ENCODE measurements at regions not wholly inside any gene's neighbourhood (a gene's known extent, or its start where the extent isn't known, plus 50 kb on each side); places are given as distances from the start of the nearest gene placed in this dataset.

DNA sequence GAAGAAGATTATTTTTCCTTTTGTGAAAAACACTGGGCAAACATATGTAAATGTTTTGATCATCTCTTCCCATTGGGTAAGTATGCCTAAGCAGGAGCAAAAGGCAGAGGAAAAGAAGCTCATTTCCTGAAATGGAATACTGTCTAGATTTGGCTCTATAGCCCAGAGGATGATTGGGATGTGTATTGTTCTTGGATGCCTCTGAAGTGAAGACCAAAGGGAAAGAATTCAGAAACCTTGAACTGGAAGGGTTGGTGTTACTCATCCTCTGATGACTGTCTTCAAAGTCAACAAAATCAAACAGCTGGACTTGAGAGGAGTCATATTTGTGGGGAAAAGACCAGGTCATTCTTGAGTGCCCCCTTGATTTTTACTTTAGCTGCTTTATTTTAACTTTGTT, 112.6 kb upstream of the NT5C1B start:
- TF ChIP-seq, protein P1, sequence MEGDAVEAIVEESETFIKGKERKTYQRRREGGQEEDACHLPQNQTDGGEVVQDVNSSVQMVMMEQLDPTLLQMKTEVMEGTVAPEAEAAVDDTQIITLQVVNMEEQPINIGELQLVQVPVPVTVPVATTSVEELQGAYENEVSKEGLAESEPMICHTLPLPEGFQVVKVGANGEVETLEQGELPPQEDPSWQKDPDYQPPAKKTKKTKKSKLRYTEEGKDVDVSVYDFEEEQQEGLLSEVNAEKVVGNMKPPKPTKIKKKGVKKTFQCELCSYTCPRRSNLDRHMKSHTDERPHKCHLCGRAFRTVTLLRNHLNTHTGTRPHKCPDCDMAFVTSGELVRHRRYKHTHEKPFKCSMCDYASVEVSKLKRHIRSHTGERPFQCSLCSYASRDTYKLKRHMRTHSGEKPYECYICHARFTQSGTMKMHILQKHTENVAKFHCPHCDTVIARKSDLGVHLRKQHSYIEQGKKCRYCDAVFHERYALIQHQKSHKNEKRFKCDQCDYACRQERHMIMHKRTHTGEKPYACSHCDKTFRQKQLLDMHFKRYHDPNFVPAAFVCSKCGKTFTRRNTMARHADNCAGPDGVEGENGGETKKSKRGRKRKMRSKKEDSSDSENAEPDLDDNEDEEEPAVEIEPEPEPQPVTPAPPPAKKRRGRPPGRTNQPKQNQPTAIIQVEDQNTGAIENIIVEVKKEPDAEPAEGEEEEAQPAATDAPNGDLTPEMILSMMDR (optimal IDR thresholded peaks at IDR 0.05 in 1 of 3, IDR thresholded peaks at IDR 0.05 in 1 of 3, conservative IDR thresholded peaks at IDR 0.05 in 1 of 3; ENCODE audit: extremely low read depth in 1 of 3, insufficient read depth in 2 of 3, low read length in 3 of 3), result no peak
- no peak for TF ChIP-seq EZH2 (IDR thresholded peaks at IDR 0.05; ENCODE audit: low read length)

Measured in keratinocyte (primary cell).